Testis (tissue), 2 donors: ENCODE measurements at regions not wholly inside any gene's neighbourhood (a gene's known extent, or its start where the extent isn't known, plus 50 kb on each side); places are given as distances from the start of the nearest gene placed in this dataset.

Experiments used
- DNase-seq: peaks from one replicate; pipeline ENCODE4 v3.0.0-alpha.2; 2019
- H3K27ac ChIP-seq, 2 donors: fragments of 200-600 bp; sonication (generic); one replicate each; pipeline ENCODE4 v1.5.1; 2019
- H3K27me3 ChIP-seq: fragments of 200-600 bp; sonication (generic); one replicate; pipeline ENCODE4 v1.5.1; 2019
- H3K36me3 ChIP-seq: fragments of 200-600 bp; sonication (generic); one replicate; pipeline ENCODE4 v1.5.1; 2017; ENCODE audit warnings: low read depth; ENCODE audit errors: missing control alignments
- H3K4me1 ChIP-seq: fragments of 200-600 bp; sonication (generic); one replicate; pipeline ENCODE4 v1.5.1; 2019
- H3K4me3 ChIP-seq, 2 donors: fragments of 200-600 bp; sonication (generic); one replicate each; pipeline ENCODE4 v1.5.1; 2017 to 2019
- H3K9me3 ChIP-seq: fragments of 200-600 bp; sonication (generic); one replicate; pipeline ENCODE4 v1.5.1; 2017
- POLR2A ChIP-seq: fragments of 450-650 bp; IDR thresholded peaks from one replicate; pipeline ENCODE4 v1.6.1; 2017; ENCODE audit warnings: antibody characterized with exemption, mild to moderate bottlenecking, moderate library complexity
- WGBS, 2 donors: methylation state at CpG; one replicate each; pipeline ENCODE4 v1.1.5; 2018; 5-methylcytosine and 5-hydroxymethylcytosine counted together
- intact Hi-C: fragments of 100-400 bp; cut with DNase I; formaldehyde crosslinking; loops from one replicate; pipeline ENCODE4 v1.15.1; 2023; ENCODE audit warnings: low total_unique reads
- TF ChIP-seq, protein P1 (sequence below), 3 experiments: fragments of 450-650 bp in 2 of 3; fragments of 200-600 bp in 1 of 3; sonication (generic) in 1 of 3; IDR thresholded peaks; one replicate each; pipeline ENCODE4 v1.5.1; 2016 to 2019; ENCODE audit warnings: antibody characterized with exemption in 3 of 3, mild to moderate bottlenecking in 2 of 3, moderate library complexity in 1 of 3

DNA sequence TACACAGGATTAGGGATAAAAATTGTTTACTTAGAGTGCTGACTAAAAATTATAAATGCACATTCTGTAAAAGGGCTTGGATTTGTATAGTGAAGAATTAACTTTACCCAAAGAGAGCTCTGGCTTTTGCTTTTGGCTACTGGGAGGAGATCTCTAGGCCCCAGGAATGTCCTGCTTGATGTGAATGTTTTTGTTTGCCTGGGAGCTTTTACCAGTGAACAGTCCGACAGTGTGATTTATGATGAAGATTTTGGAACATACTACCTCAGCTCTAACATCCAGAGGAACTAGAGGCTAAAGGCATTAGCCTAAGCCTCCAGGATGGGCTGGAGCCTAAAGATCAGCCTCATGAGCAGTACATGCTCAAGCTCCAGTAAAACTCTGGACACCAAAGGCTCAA, 103.7 kb upstream of the RFX3 start:
- DNase-seq = no peak
- WGBS, 2 donors = 79 to 83% methylated on average over 1 of the region's 1 CpG

DNA sequence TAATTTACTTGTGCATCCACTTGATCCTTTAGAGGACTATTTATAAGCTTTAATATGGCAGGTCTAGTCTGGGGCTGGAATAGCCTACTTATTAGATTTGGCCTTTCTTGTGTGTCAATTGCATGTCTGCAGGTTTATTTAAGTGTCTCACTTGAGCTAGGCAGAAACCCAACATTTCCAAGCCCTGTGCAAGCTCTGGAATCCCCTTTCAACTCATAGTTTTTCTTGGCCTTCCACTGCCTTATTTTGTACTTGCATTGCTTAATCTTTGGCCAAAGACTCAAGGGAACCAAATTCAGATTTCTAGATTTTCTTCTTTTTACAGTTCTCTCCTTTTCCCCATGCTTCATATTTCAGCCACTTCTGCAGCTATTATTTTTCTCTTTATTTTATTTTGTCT, 102.4 kb upstream of the RFX3 start:
- Histone ChIP-seq H3K4me1 (no peaks in the 10 kb centered on the region), H3K36me3 (no peaks in the 10 kb centered on the region), H3K4me3 (no peak overlapping the region), H3K27me3 (no peaks in the 10 kb centered on the region), H3K9me3 (no peaks in the 10 kb centered on the region), H3K27ac (no peak overlapping the region)
- no peak for DNase-seq
- no peak for TF ChIP-seq POLR2A
- TF ChIP-seq, protein P1, sequence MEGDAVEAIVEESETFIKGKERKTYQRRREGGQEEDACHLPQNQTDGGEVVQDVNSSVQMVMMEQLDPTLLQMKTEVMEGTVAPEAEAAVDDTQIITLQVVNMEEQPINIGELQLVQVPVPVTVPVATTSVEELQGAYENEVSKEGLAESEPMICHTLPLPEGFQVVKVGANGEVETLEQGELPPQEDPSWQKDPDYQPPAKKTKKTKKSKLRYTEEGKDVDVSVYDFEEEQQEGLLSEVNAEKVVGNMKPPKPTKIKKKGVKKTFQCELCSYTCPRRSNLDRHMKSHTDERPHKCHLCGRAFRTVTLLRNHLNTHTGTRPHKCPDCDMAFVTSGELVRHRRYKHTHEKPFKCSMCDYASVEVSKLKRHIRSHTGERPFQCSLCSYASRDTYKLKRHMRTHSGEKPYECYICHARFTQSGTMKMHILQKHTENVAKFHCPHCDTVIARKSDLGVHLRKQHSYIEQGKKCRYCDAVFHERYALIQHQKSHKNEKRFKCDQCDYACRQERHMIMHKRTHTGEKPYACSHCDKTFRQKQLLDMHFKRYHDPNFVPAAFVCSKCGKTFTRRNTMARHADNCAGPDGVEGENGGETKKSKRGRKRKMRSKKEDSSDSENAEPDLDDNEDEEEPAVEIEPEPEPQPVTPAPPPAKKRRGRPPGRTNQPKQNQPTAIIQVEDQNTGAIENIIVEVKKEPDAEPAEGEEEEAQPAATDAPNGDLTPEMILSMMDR (IDR thresholded peaks at IDR 0.05) = no peak
- intact Hi-C loops = no loop called here

More for the DNA sequence above, 103.7 kb upstream of the RFX3 start:
- H3K4me1 ChIP-seq = no peaks in the 10 kb centered on the region
- no peak overlapping the region for H3K27ac ChIP-seq
- H3K4me3 ChIP-seq = no peak overlapping the region
- intact Hi-C loops = no loop called here
- TF ChIP-seq, protein P1 (IDR thresholded peaks at IDR 0.05) = no peak
- TF ChIP-seq POLR2A = no peak
- no peaks in the 10 kb centered on the region for H3K36me3 ChIP-seq
- H3K9me3 ChIP-seq = no peaks in the 10 kb centered on the region
- H3K27me3 ChIP-seq = no peaks in the 10 kb centered on the region

DNA sequence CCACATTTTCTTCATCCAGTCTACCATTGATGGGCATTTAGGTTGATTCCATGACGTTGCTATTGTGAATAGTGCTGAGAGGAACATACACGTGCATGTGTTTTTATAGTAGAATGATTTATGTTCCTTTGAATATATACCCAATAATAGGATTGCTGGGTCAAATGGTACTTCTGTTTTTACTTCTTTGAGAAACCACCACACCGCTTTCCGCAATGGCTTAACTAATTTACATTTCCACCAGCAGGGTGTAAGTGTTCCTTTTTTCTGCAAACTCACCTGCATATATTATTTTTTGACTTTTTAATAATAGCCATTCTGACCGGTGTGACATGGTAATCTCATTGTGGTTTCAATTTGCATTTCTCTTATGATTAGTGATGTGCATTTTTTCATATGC, 82.2 kb upstream of the RFX3 start:
- no peak for TF ChIP-seq POLR2A
- TF ChIP-seq, protein P1 (IDR thresholded peaks at IDR 0.05) = no peak
- Histone ChIP-seq H3K36me3 (no peaks in the 10 kb centered on the region), H3K4me1 (no peaks in the 10 kb centered on the region), H3K27ac (no peak overlapping the region), H3K9me3 (no peaks in the 10 kb centered on the region), H3K27me3 (no peaks in the 10 kb centered on the region), H3K4me3 (no peak overlapping the region)
- no peak for DNase-seq
- 73 to 79% methylated on average over 5 of the region's 5 CpGs for WGBS, 2 donors
- intact Hi-C loops = no loop called here

DNA sequence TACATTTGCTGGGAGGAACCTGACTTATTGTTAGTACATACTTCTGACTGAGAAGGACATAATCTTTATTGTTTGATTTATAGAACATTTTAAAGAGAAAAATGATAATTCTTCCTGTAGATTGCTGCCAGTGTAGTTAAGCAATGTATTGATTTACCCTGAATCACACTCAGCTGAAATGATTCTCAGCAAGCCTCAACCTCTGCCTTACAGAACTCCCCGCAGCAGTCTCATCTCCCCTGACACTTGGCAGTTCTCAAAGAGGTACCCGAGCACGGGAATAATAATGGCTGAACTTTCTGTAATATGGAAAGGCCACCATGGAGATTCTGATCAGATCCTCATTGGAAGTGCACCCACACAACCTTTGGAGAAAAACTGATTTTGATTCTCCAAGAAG, 74.9 kb upstream of the RFX3 start:
- Histone ChIP-seq H3K27me3 (no peaks in the 10 kb centered on the region), H3K9me3 (no peaks in the 10 kb centered on the region), H3K4me3 (no peak overlapping the region), H3K36me3 (no peaks in the 10 kb centered on the region), H3K4me1 (no peaks in the 10 kb centered on the region), H3K27ac (no peak overlapping the region)
- 88 to 90% methylated on average over 3 of the region's 3 CpGs for WGBS, 2 donors
- intact Hi-C loops = no loop called here
- DNase-seq = no peak
- TF ChIP-seq POLR2A = no peak
- TF ChIP-seq, protein P1 (IDR thresholded peaks at IDR 0.05) = no peak

DNA sequence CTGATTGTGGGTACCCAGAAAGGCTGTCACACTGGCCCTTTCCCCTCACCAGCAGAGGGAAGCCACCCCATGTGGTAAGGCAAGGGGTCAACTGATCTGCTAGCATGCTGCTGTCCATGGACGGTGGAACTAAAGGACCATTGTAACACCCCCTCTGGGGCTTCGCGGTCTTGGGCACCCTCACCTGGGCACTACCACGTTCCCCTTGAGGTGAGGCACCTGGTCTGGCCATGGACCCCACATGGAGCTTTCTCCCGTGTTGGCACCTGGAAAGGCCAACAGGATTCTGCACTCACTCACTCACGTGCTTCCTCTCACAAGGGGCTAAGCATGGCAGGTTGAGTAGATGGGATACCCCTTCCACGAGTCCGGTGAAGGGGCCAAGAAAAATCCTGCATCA, 72.0 kb upstream of the RFX3 start:
- H3K36me3 ChIP-seq = no peaks in the 10 kb centered on the region
- H3K4me1 ChIP-seq = no peaks in the 10 kb centered on the region
- 93 to 96% methylated on average over 8 of the region's 8 CpGs for WGBS, 2 donors
- intact Hi-C loops = no loop called here
- DNase-seq = no peak
- no peaks in the 10 kb centered on the region for H3K27me3 ChIP-seq
- no peak overlapping the region for H3K4me3 ChIP-seq
- no peak overlapping the region for H3K27ac ChIP-seq
- H3K9me3 ChIP-seq = no peaks in the 10 kb centered on the region
- TF ChIP-seq, protein P1 (IDR thresholded peaks at IDR 0.05) = no peak
- no peak for TF ChIP-seq POLR2A
